ENCODE measurements at regions not wholly inside any gene's neighbourhood (a gene's known extent, or its start where the extent isn't known, plus 50 kb on each side); places are given as distances from the start of the nearest gene placed in this dataset.

GRCh38 chr15:38088971-38089370 is 154.5 kb downstream of the TMCO5A start:
- CTCF ChIA-PET = no interaction called here
- no TSS peak for BruUV-seq (replicated peaks)

GRCh38 chr15:38090223-38090622 is 155.8 kb downstream of the TMCO5A start:
- no TSS peak for BruUV-seq (replicated peaks)
- Mint-ChIP-seq H3K4me1 (ENCODE audit: low read depth, unreplicated experiment) (no peaks in the 10 kb centered on the region), H3K27ac (ENCODE audit: unreplicated experiment) (no peak overlapping the region), H3K4me3 (ENCODE audit: low read depth, unreplicated experiment) (no peak overlapping the region), H3K9me3 (ENCODE audit: low read depth, unreplicated experiment) (no peaks in the 10 kb centered on the region), H3K27me3 (ENCODE audit: unreplicated experiment) (no peaks in the 10 kb centered on the region), H3K36me3 (ENCODE audit: insufficient read depth, unreplicated experiment) (no peaks in the 10 kb centered on the region)
- no peak for DNase-seq
- CTCF ChIA-PET = no interaction called here
- intact Hi-C loops (cut with micrococcal nuclease; ENCODE audit: unreplicated experiment) = no loop called here
- no peak for TF ChIP-seq CTCF (IDR thresholded peaks at IDR 0.05; ENCODE audit: unreplicated experiment)

More at GRCh38 chr15:38088971-38089370, 154.5 kb downstream of the TMCO5A start:
- Mint-ChIP-seq H3K4me1 (ENCODE audit: low read depth, unreplicated experiment) (no peaks in the 10 kb centered on the region), H3K36me3 (ENCODE audit: insufficient read depth, unreplicated experiment) (no peaks in the 10 kb centered on the region), H3K27ac (ENCODE audit: unreplicated experiment) (no peak overlapping the region), H3K4me3 (ENCODE audit: low read depth, unreplicated experiment) (no peak overlapping the region), H3K9me3 (ENCODE audit: low read depth, unreplicated experiment) (no peaks in the 10 kb centered on the region), H3K27me3 (ENCODE audit: unreplicated experiment) (no peaks in the 10 kb centered on the region)
- no peak for TF ChIP-seq CTCF (IDR thresholded peaks at IDR 0.05; ENCODE audit: unreplicated experiment)
- intact Hi-C loops (cut with micrococcal nuclease; ENCODE audit: unreplicated experiment) = no loop called here
- no peak for DNase-seq

- Mint-ChIP-seq H3K27ac (ENCODE audit: unreplicated experiment) (no peak overlapping the region), H3K4me1 (ENCODE audit: low read depth, unreplicated experiment) (no peaks in the 10 kb centered on the region), H3K4me3 (ENCODE audit: low read depth, unreplicated experiment) (no peak overlapping the region), H3K36me3 (ENCODE audit: insufficient read depth, unreplicated experiment) (no peaks in the 10 kb centered on the region), H3K27me3 (ENCODE audit: unreplicated experiment) (no peaks in the 10 kb centered on the region), H3K9me3 (ENCODE audit: low read depth, unreplicated experiment) (no peaks in the 10 kb centered on the region)
- no peak for DNase-seq
- no TSS peak for BruUV-seq (replicated peaks)
- CTCF ChIA-PET = no interaction called here
- no peak for TF ChIP-seq CTCF (IDR thresholded peaks at IDR 0.05; ENCODE audit: unreplicated experiment)
- intact Hi-C loops (cut with micrococcal nuclease; ENCODE audit: unreplicated experiment) = no loop called here
Observed at GRCh38 chr15:38090678-38091077, 156.2 kb downstream of the TMCO5A start.

GRCh38 chr15:38091078-38091645 is 156.7 kb downstream of the TMCO5A start:
- no peaks in the 10 kb centered on the region for H3K4me1 Mint-ChIP-seq (ENCODE audit: low read depth, unreplicated experiment)
- H3K4me3 Mint-ChIP-seq (ENCODE audit: low read depth, unreplicated experiment) = no peak overlapping the region
- BruUV-seq (replicated peaks) = no TSS peak
- intact Hi-C loops (cut with micrococcal nuclease; ENCODE audit: unreplicated experiment) = no loop called here
- no peak for TF ChIP-seq CTCF (IDR thresholded peaks at IDR 0.05; ENCODE audit: unreplicated experiment)
- no peaks in the 10 kb centered on the region for H3K36me3 Mint-ChIP-seq (ENCODE audit: insufficient read depth, unreplicated experiment)
- CTCF ChIA-PET = no interaction called here
- no peaks in the 10 kb centered on the region for H3K9me3 Mint-ChIP-seq (ENCODE audit: low read depth, unreplicated experiment)
- no peak overlapping the region for H3K27ac Mint-ChIP-seq (ENCODE audit: unreplicated experiment)
- DNase-seq = no peak
- H3K27me3 Mint-ChIP-seq (ENCODE audit: unreplicated experiment) = no peaks in the 10 kb centered on the region

All from Calu3 (cell line).